Astrocyte of the spinal cord (primary cell): ENCODE measurements at regions not wholly inside any gene's neighbourhood (a gene's known extent, or its start where the extent isn't known, plus 50 kb on each side); places are given as distances from the start of the nearest gene placed in this dataset.

Experiments
- DNase-seq: peaks from one replicate; pipeline ENCODE4 v3.0.0; 2011; ENCODE audit warnings: low read depth, low spot score
- H3K4me3 ChIP-seq: 2 replicates; pipeline ENCODE4 v1.5.1; 2011; ENCODE audit warnings: low read depth, mild to moderate bottlenecking, low read length, moderate library complexity
- in situ Hi-C: cut with HindIII; loops from 2 replicates; pipeline ENCODE4 v1.10.0; 2017; ENCODE audit warnings: low sequenced_read_pairs
- TF ChIP-seq, protein P1 (sequence below): IDR thresholded peaks from 2 replicates; pipeline ENCODE4 v1.5.1; 2012; ENCODE audit warnings: low read depth, mild to moderate bottlenecking, low read length, inconsistent platforms

DNA sequence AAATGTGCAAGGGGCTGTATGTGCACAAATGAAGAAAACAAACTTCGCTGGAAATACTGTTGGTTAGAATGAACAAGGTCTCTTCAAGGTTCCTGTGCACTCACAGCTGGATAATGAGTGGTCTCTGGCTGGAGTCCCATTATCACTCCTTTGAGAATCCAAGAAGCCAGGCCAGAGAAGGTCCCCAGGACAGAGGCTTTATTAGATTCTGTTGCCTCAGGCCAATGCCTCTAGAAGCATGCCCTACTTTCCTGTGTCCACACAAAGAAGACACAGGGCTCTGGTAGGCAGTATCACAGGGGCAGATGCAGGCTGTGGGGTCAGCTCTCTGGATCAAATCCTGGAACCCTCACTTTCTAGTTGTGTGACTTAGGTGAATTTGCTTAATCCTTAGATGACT, 384.7 kb downstream of the GRIN2B start:
- no peak for DNase-seq
- in situ Hi-C loops = no loop called here
- H3K4me3 ChIP-seq = no peak overlapping the region
- TF ChIP-seq, protein P1, sequence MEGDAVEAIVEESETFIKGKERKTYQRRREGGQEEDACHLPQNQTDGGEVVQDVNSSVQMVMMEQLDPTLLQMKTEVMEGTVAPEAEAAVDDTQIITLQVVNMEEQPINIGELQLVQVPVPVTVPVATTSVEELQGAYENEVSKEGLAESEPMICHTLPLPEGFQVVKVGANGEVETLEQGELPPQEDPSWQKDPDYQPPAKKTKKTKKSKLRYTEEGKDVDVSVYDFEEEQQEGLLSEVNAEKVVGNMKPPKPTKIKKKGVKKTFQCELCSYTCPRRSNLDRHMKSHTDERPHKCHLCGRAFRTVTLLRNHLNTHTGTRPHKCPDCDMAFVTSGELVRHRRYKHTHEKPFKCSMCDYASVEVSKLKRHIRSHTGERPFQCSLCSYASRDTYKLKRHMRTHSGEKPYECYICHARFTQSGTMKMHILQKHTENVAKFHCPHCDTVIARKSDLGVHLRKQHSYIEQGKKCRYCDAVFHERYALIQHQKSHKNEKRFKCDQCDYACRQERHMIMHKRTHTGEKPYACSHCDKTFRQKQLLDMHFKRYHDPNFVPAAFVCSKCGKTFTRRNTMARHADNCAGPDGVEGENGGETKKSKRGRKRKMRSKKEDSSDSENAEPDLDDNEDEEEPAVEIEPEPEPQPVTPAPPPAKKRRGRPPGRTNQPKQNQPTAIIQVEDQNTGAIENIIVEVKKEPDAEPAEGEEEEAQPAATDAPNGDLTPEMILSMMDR = no peak

DNA sequence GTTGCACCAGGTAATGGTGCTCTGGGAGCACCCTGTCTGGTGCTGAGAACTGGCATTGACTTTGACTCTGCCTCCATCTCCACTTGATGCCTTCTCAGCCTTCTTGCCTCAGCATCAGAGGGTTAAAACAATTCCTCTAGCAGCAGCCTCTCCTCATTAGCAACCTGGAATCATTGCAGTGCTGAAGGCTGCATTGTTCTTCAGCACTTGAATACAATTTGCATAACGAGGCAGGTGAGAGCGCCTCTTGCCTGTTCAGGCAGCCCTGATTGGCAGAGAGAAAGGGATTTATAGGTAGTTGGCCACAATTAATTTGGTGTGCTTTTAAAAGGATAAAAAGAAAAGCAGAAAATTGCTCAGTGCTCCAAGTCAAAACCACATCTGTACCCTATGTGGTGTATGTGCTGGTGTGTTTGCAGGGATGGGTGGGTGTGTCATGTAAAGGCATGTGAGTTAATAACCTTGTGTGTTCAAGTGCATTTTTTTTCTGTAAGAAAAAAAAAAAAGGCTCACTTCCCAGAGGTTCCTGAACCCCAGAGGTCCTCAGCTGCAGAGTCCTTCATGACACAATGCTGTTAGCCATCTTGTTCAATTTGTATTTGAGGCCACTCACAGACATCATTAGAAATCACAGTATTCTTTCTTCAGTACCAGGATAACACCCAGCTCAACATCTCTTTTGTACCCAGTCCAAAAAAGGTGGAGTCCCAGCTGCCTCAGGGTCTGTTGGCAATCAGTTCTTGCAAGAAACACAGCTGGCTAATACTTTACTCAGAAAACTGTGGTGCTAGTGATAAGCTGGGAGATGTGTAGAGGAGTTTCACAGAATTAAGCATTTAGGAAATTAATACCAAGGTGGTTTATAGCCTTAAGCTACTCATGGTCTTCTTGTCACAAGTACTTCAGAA, 385.6 kb downstream of the GRIN2B start:
- DNase-seq = no peak
- H3K4me3 ChIP-seq = no peak overlapping the region
- TF ChIP-seq, protein P1 = no peak
- in situ Hi-C loops = no loop called here

DNA sequence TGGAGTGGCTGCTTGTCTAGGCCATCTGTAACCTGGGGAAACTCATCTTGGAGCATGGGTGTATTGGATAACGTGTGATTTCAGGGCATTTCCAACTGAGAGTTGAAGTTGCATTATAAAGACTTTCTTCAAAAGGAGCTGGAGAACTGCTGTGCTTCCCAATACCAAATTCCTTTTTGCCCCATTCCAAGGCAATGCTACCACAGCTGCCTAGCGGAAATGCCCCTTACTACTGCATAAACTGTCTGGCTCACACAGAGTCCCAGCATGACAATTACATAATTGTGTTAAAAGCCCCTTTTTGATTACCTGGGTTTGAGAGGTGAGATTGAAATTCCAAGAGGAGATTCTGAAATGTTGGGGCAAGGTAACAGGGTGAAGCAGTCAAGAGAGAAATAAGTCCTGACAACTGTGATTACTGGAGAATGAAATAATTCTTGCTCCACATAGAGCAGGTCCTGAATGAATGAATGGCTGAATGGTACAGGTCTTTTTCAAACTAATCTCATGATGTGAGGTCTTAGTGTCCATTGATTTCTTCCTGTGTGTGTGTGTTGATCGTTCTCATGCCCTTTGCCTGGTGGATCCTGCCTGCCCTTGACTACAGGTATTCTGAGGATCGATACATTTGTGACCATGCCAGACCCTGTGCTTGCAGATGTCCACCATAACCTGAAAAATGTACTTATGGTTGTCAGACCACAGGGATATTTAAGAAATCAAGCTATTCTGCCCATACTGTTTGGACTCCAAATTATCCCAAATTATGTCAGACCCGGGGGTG, 386.5 kb downstream of the GRIN2B start:
- no peak overlapping the region for H3K4me3 ChIP-seq
- in situ Hi-C loops = no loop called here
- TF ChIP-seq, protein P1 = no peak
- no peak for DNase-seq

DNA sequence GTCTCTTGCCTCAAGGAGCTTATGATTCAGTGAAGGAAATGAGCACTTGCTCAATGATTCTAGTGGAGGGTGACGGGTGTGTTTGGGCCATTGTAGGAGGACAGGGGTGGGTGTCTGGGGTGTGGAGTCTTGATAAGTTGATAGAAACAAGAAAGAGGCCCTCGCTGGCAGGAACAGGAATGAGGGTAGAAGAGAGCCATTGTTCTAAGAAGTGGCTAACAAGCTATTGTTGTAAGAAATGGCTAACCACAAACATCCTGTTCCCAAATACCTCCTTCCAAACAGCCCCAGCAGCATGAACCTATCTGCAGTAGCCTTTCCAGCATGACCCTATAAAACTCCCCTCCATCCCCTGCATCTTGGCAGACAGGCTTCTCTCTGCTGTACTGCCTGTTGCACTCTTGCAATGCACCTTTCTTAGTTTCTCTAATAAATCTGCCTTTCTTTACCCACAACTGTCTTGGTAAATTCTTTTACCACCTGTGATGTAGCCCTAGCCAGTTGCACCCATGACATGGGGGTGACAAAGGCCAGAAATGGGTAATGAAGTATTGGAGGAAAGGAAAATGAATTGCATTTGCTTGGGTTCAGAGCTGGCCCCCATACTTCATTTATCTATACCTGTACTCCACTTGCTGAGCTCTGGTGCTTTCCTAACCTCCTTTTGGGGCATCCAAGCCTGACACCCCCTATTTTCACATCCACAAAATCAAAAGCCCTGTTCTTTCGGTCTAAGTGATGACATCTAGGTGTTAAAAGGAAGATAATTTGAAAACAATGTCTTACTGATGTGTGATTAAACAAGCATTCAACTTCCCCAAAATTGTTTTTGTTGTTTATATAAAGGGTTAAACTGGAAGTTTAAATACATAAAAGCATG, 389.1 kb downstream of the GRIN2B start:
- in situ Hi-C loops = no loop called here
- no peak for DNase-seq
- TF ChIP-seq, protein P1 = no peak
- H3K4me3 ChIP-seq = no peak overlapping the region

DNA sequence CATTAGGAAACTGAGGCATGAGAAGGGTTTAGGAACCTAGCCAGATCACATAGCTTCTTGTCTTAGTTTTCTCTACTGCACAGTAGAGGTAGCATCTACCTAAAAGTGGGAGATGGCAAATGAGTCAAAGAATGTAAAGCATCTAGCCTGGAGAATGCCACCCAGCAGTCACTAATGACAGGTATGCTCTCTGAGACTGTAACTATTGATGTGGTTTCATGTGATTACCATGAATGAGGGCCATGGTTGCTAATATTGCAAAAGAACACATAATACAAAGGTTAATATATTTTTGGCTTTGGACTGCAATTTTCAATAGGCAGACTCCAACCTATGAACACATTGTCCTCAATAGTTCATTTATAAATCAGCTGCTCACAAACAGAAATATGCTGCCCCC, 389.9 kb downstream of the GRIN2B start:
- no peak overlapping the region for H3K4me3 ChIP-seq
- TF ChIP-seq, protein P1 = no peak
- no peak for DNase-seq
- in situ Hi-C loops = no loop called here

DNA sequence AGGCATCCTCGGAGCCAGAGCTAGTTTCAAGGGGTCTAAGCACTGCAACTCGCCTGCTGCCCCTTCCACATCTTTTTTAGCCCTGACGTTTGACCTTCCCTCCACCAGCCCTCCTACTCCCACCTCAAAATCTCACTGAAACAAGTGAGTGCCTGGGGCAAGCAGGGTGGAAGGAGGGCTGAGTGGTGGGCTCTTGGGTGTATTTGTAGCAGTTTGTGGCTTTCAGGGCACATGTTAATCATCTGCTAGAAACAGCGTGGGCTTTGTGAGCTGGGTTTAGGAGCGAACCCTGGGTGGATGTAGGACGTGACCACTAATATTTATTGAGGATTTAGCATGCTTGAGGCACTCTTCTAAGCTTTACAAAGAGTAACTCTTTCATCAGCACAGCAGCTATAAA, 390.3 kb downstream of the GRIN2B start:
- in situ Hi-C loops = no loop called here
- TF ChIP-seq, protein P1 = no peak
- no peak overlapping the region for H3K4me3 ChIP-seq
- DNase-seq = no peak
